Type B pancreatic cell (in vitro differentiated cells): ENCODE measurements at regions not wholly inside any gene's neighbourhood (a gene's known extent, or its start where the extent isn't known, plus 50 kb on each side); places are given as distances from the start of the nearest gene placed in this dataset.

ENCODE experiments used
- DNase-seq: peaks from one replicate; pipeline ENCODE4 v3.0.0; 2021; ENCODE audit warnings: mixed read lengths; ENCODE audit not compliant: unreplicated experiment; ENCODE audit errors: extremely low spot score
- H3K27ac Mint-ChIP-seq: 2 replicates; pipeline ENCODE4 v1.8.0; 2021; ENCODE audit warnings: mild to moderate bottlenecking, mixed read lengths
- H3K27me3 Mint-ChIP-seq: 2 replicates; pipeline ENCODE4 v1.8.0; 2021; ENCODE audit warnings: mixed read lengths
- H3K36me3 Mint-ChIP-seq: 2 replicates; pipeline ENCODE4 v1.8.0; 2021; ENCODE audit warnings: mixed read lengths
- H3K4me1 Mint-ChIP-seq: one replicate; pipeline ENCODE4 v1.8.0; 2021; ENCODE audit warnings: mixed read lengths; ENCODE audit not compliant: unreplicated experiment
- H3K4me3 Mint-ChIP-seq: 2 replicates; pipeline ENCODE4 v1.8.0; 2021; ENCODE audit warnings: mild to moderate bottlenecking, mixed read lengths
- H3K9me3 Mint-ChIP-seq: 2 replicates; pipeline ENCODE4 v1.8.0; 2021; ENCODE audit warnings: mixed read lengths
- TF ChIP-seq, protein P1 (sequence below): fragments of 200-600 bp; sonication (generic); conservative IDR thresholded peaks from 2 replicates; pipeline ENCODE4 v1.5.0; 2021; ENCODE audit warnings: antibody characterized with exemption, mild to moderate bottlenecking

DNA sequence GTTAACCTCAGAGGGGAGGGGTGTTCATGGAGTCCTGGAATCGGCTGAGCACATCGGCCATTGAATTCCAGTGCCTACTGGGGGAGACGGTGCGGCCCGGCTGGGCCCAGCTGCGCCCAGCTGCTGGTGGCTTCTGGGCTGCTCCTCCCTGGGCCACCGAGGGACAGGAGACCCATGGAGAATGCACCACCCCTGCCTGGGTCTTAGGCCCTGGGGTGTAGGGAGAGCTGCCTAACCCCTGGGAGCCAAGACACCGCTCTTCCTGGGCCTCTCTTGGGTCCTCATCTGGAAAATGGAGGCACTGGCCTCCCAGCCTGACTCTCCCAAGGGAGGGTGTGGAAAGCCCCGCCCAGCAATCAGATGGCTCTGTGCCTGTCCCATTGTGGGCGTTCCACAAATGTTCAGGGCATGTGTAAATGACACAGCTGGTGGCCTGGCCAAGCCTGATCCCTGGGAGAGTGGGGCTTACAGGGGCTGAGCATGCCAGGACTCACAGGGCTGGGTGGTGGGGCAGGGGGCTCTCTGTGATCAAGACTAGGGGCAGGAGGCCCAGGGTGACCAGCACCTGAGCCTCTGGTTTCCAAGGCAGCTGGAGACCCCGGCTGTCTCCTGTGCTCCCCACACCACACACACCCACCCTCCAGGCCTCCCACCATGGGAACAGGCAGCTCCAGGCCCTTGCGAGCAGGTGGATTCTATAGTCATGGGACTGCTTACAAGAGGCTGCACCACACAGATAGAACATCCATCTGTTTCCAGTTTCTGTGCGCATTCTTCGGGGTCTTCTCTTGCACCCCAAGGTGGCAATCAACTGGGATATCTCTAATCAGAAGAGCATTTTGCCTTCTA lies 150.9 kb downstream of the URI1 start:
- DNase-seq, result no peak
- H3K9me3 Mint-ChIP-seq, result no peaks in the 10 kb centered on the region

DNA sequence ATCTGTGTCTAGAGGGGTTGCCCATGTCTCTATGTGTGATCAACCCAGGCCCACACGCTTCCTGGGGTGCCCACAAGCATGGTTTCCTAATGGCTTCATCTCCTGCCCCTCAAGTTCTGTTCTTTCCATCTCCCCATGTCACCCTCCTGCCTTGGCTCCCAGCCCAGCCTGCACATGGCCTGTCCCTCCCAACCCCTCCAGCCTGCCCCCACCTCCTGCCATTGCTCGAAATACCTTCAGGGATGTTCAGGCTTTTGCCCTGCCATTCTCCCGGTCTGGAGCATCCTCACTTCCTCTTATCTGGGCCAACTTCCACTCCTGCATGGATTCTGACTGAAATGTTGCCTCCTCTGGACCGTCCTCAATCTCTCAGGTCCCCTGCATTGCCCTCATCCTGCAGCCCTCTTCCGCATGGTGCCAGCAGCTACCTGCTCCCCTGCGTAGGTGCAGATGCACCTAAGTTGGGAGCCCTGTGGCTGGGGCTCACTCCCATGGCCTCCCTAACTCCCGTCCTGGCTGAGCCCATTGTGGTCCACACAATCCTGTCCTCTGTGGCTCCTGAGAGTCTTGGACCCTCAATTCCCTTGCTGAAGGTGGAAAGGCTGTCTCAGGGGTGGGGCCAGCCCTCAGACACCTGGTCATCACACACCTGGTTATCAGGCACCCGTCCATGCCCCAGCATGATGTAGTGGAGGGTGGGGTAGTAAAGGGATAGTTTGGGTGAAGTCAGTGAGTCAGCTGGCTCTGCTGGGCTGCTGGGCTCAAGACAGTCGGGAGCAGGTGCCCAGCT lies 152.1 kb downstream of the URI1 start:
- Mint-ChIP-seq H3K27ac (no peak overlapping the region), H3K4me3 (no peak overlapping the region), H3K4me1 (no peaks in the 10 kb centered on the region), H3K27me3 (peaks cover 6% of the 10 kb centered on the region), H3K36me3 (no peaks in the 10 kb centered on the region), H3K9me3 (no peaks in the 10 kb centered on the region)
- TF ChIP-seq, protein P1, sequence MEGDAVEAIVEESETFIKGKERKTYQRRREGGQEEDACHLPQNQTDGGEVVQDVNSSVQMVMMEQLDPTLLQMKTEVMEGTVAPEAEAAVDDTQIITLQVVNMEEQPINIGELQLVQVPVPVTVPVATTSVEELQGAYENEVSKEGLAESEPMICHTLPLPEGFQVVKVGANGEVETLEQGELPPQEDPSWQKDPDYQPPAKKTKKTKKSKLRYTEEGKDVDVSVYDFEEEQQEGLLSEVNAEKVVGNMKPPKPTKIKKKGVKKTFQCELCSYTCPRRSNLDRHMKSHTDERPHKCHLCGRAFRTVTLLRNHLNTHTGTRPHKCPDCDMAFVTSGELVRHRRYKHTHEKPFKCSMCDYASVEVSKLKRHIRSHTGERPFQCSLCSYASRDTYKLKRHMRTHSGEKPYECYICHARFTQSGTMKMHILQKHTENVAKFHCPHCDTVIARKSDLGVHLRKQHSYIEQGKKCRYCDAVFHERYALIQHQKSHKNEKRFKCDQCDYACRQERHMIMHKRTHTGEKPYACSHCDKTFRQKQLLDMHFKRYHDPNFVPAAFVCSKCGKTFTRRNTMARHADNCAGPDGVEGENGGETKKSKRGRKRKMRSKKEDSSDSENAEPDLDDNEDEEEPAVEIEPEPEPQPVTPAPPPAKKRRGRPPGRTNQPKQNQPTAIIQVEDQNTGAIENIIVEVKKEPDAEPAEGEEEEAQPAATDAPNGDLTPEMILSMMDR, result no peak
- no peak for DNase-seq

More for the DNA sequence above, 150.9 kb downstream of the URI1 start:
- H3K27ac Mint-ChIP-seq, result no peak overlapping the region
- peaks cover 8% of the 10 kb centered on the region for H3K27me3 Mint-ChIP-seq
- H3K4me1 Mint-ChIP-seq, result no peaks in the 10 kb centered on the region
- H3K4me3 Mint-ChIP-seq, result no peak overlapping the region
- H3K36me3 Mint-ChIP-seq, result no peaks in the 10 kb centered on the region
- TF ChIP-seq, protein P1, result no peak

DNA sequence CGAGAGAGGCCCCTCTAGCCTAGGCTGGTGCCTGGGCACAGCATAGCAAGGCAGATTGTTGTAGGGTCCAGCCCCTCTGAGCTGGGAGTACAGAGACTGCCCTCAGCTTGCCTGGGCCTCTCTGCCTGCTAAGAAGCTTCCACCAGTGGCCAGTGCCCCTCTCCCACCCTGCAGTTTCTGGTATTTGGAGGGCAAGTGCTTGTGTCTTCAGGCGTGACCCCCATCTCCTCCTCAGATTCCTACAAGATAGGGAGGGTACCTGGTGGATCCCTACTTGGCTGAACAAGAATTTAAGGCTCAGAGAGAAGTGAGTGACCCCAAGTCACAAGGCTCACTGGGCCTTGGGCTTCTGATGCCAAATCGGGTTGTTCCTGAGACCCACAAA lies 152.7 kb downstream of the URI1 start:
- Mint-ChIP-seq H3K9me3 (no peaks in the 10 kb centered on the region), H3K27me3 (peaks cover 6% of the 10 kb centered on the region), H3K4me1 (no peaks in the 10 kb centered on the region), H3K27ac (no peak overlapping the region), H3K4me3 (no peak overlapping the region), H3K36me3 (no peaks in the 10 kb centered on the region)
- TF ChIP-seq, protein P1, result no peak
- DNase-seq, result no peak

DNA sequence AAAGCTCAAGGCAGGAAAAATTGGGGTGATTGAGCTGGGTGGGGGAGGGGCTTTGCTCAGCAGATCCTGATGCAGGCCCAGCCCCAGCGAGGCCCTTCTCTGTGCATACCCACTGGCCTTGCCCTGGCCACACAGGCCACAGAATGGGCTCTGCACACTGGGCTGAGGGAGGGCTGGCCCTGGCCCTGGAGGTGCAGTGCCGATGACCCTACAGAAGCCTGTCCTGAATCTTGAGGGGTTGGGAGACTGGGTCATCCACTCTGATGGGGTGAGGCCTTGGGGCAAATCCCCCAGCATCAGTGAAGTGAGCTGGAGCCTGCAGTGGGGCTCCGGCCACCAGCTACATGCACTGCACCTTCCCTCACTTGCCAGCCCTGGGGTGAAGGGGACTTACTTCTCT lies 153.1 kb downstream of the URI1 start:
- DNase-seq, result no peak
- Mint-ChIP-seq H3K27ac (no peak overlapping the region), H3K9me3 (no peaks in the 10 kb centered on the region), H3K36me3 (no peaks in the 10 kb centered on the region), H3K27me3 (peaks cover 6% of the 10 kb centered on the region), H3K4me1 (no peaks in the 10 kb centered on the region), H3K4me3 (no peak overlapping the region)
- TF ChIP-seq, protein P1, result no peak

DNA sequence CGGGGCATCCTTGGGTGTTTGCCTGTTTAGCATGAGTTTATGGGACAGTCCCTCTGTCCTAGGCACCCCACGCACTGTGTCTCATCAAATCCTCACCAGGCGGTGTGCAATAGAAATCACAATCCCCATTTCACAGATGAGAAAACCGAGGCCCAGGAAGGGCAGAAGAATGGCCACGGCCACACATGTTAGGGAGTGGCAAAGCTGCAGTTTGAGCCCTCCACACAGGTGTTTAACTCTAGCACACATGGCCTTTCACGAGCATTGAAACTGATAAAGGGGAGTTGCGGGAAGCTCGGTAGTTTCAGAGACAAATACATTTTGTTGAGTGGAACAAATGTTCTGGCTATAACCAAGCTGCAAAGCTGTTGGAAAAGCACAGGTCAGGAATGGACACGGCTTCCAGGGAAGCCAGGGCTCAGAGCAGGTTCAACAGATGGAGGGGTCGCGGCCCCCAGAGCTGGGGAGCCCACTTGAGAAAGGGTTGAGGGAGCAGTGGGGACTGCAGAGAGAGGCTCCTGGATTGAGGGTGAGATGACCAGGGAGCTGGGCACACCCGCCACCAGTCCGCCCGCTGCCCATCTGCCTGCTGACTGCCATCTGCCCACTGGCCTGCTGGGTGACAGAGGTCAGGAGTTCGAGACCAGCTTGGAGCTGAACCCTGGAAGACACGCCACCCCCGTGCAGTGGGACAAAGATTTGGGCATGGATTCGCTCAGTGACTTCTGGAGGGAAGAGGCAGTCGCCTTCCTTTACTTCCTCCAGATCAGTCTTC lies 154.7 kb downstream of the URI1 start:
- Mint-ChIP-seq H3K27ac (no peak overlapping the region), H3K4me3 (no peak overlapping the region), H3K9me3 (no peaks in the 10 kb centered on the region), H3K36me3 (no peaks in the 10 kb centered on the region), H3K27me3 (no peaks in the 10 kb centered on the region), H3K4me1 (no peaks in the 10 kb centered on the region)
- DNase-seq, result no peak
- TF ChIP-seq, protein P1, result no peak
